Activated CD4-positive, alpha-beta memory T cell treated with anti-CD3 and anti-CD28 coated beads for 36 hours (primary cell): ENCODE measurements at regions not wholly inside any gene's neighbourhood (a gene's known extent, or its start where the extent isn't known, plus 50 kb on each side); places are given as distances from the start of the nearest gene placed in this dataset.

ENCODE experiments used
- CTCF ChIA-PET: fragments of 350-600 bp; sonication (Branson Sonifier 250); formaldehyde crosslinking; loops from one replicate; lab custom pipeline; 2021; ENCODE audit warnings: antibody characterized with exemption, inconsistent platforms; lab: Charles Lee
- POLR2A ChIA-PET: fragments of 350-600 bp; sonication (Branson Sonifier 250); formaldehyde crosslinking; loops from one replicate; lab custom pipeline; 2021; ENCODE audit warnings: antibody characterized with exemption; lab: Charles Lee
- DNase-seq: peaks from one replicate; pipeline ENCODE4 v3.0.0-alpha.2; 2020
- H3K27ac Mint-ChIP-seq: one replicate; pipeline ENCODE4 v1.8.0; 2021; ENCODE audit warnings: mixed read lengths
- H3K27me3 Mint-ChIP-seq: one replicate; pipeline ENCODE4 v1.8.0; 2021; ENCODE audit warnings: mixed read lengths
- H3K36me3 Mint-ChIP-seq: one replicate; pipeline ENCODE4 v1.8.0; 2021; ENCODE audit warnings: mixed read lengths
- H3K4me1 Mint-ChIP-seq: one replicate; pipeline ENCODE4 v1.8.0; 2021; ENCODE audit warnings: low read depth, mixed read lengths
- H3K4me3 Mint-ChIP-seq: one replicate; pipeline ENCODE4 v1.8.0; 2021; ENCODE audit warnings: mild to moderate bottlenecking, mixed read lengths
- H3K9me3 Mint-ChIP-seq: one replicate; pipeline ENCODE4 v1.8.0; 2021; ENCODE audit warnings: mixed read lengths
- intact Hi-C: fragments of 100-400 bp; cut with micrococcal nuclease; formaldehyde crosslinking; loops from one replicate; pipeline ENCODE4 v1.15.1; 2023

DNA sequence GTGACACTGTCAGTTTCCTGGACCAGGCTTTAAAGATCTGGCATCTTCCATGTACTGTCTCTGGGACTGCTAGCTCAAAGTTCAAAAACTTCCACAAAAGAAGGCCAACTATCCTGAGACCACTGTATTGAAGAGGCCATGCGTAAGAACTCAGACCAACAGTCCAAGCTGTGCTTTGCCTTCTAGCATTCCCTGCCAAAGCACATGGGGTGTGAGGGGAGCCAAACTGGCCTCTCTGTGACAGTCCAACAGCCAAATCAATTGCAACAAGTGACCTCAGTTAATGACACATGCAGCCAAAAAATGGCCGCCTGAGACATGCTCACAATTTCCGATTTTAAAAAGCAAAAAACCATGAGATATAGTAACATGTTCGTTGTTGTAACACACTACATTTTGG is 160.3 kb upstream of the CDH19 start:
- DNase-seq: no peak
- H3K27ac Mint-ChIP-seq: no peak overlapping the region
- no peaks in the 10 kb centered on the region for H3K4me1 Mint-ChIP-seq
- no peak overlapping the region for H3K4me3 Mint-ChIP-seq
- intact Hi-C loops: no loop called here
- ChIA-PET CTCF (no interaction called here), POLR2A (no interaction called here)
- no peaks in the 10 kb centered on the region for H3K27me3 Mint-ChIP-seq
- H3K9me3 Mint-ChIP-seq: no peaks in the 10 kb centered on the region
- no peaks in the 10 kb centered on the region for H3K36me3 Mint-ChIP-seq

DNA sequence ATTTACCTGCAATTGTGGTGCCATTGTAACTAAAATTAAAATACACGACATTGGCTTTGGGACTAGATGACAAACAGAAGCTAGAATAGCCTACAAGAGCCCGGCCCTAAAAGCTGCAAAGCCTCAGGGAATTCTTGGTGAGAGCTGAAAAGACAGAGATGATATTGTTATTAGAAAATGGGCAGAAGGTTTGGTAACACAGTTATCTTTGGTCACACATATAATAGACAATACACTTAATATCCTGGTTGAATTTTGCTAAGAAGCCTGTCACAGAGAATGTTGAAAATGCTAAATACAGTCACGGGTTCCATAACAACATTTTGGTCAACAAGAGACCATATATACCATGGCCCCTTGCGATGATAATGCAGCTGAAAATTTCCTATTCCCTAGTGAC is 157.3 kb upstream of the CDH19 start:
- ChIA-PET POLR2A (no interaction called here), CTCF (no interaction called here)
- Mint-ChIP-seq H3K9me3 (peaks cover 2% of the 10 kb centered on the region), H3K27me3 (no peaks in the 10 kb centered on the region), H3K4me1 (no peaks in the 10 kb centered on the region), H3K4me3 (no peak overlapping the region), H3K27ac (no peak overlapping the region), H3K36me3 (no peaks in the 10 kb centered on the region)
- DNase-seq: no peak
- intact Hi-C loops: no loop called here

DNA sequence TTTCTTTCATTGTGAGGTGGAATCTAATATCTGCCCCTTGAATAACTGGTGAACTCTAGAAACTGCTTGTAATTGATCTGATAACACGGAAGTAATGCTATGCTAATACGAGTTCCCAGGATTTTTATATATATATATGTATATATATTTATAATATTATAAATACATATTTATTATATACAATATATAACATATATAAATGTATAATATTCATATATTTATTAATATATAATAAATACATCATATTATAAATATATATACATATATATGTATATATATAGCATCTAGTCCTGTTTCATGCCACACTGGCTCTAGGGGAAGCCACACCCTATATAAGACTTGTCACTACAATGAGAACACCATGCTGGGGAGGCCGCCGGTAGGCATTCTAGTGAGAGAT is 156.7 kb upstream of the CDH19 start:
- ChIA-PET POLR2A (no interaction called here), CTCF (no interaction called here)
- DNase-seq: no peak

DNA sequence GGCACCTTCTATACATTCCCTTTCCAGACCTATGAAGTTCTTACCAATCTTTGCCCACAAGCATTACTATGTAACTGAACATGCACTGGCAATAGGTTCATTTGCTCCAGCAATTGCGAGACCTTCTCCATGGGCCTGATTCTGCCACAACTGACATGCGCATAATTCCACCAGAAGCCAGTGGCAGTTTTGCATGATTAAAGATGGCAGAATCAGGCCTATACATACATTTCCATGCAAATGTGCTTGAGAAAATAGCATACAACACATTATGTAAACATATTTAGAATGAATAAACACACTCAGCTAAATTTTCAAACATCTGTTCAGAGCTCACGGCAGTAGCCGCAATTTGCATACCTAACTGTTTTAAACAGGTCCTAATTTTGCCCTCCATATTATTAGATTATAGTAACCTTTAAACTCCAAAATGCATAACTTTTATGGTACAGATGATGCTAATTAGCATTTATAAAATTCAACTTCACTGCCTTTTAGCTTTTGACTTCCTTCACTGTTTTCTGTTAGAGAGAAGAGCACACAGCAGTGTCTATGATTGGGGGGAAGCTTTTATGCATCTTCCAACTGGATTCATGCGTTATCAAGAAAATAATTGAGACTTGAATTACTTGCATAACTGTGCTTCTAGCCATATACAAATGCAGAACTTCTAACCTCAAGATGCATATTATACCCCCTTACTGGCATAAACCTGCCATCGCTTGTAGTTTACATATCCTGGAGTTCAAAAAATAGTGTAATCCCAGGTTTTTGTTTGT is 155.3 kb upstream of the CDH19 start:
- CTCF ChIA-PET: no interaction called here
- no peak overlapping the region for H3K4me3 Mint-ChIP-seq
- POLR2A ChIA-PET: no interaction called here
- no peaks in the 10 kb centered on the region for H3K36me3 Mint-ChIP-seq
- no peak for DNase-seq
- intact Hi-C loops: no loop called here
- no peaks in the 10 kb centered on the region for H3K27me3 Mint-ChIP-seq
- no peaks in the 10 kb centered on the region for H3K4me1 Mint-ChIP-seq
- H3K27ac Mint-ChIP-seq: no peak overlapping the region
- peaks cover 2% of the 10 kb centered on the region for H3K9me3 Mint-ChIP-seq

More for the DNA sequence above, 156.7 kb upstream of the CDH19 start:
- Mint-ChIP-seq H3K36me3 (no peaks in the 10 kb centered on the region), H3K27ac (no peak overlapping the region), H3K27me3 (no peaks in the 10 kb centered on the region), H3K4me3 (no peak overlapping the region), H3K9me3 (peaks cover 2% of the 10 kb centered on the region), H3K4me1 (no peaks in the 10 kb centered on the region)
- intact Hi-C loops: no loop called here

DNA sequence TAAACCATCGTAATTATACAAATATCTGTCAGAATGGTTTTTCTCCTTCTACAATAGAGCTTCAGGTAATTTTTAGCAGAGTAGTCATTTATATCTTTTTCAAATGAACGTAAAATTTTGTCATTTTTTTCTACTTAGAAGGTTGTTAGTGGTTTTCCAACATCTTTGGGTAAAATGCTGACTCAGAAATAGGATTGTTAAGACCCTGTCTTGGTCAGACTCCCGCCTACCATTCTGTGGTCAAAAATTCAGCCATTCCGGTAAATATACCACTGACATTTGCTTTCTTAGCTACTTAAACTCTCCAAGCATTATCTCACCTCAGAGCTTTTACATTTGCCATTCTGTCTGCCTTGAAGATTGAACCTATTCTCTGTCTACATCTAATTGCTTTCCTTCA is 154.1 kb upstream of the CDH19 start:
- Mint-ChIP-seq H3K9me3 (peaks cover 5% of the 10 kb centered on the region), H3K4me3 (no peak overlapping the region), H3K4me1 (no peaks in the 10 kb centered on the region), H3K36me3 (no peaks in the 10 kb centered on the region), H3K27me3 (no peaks in the 10 kb centered on the region), H3K27ac (no peak overlapping the region)
- ChIA-PET CTCF (no interaction called here), POLR2A (no interaction called here)
- DNase-seq: no peak
- intact Hi-C loops: no loop called here

DNA sequence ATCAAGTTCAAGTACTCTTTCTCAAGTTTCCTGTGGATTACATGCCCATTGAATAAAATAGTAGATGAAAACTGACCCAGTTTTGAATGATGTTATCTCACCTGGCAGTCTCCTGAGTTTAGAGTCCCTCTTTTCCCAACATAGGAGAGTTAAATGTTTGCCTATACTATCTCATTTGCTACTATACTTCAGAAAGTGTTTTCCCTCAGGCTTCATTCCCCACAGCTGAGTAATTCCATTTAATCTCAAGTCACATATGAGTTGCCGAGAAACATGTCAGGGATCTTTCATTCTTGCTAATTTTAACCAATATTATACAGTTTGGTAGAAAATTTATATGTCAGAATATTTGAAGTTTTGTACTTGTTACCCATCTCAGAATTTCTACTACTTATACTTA is 150.4 kb upstream of the CDH19 start:
- H3K36me3 Mint-ChIP-seq: no peaks in the 10 kb centered on the region
- H3K9me3 Mint-ChIP-seq: peaks cover 8% of the 10 kb centered on the region
- DNase-seq: no peak
- no peak overlapping the region for H3K27ac Mint-ChIP-seq
- intact Hi-C loops: no loop called here
- CTCF ChIA-PET: no interaction called here
- POLR2A ChIA-PET: no interaction called here
- no peaks in the 10 kb centered on the region for H3K27me3 Mint-ChIP-seq
- no peaks in the 10 kb centered on the region for H3K4me1 Mint-ChIP-seq
- H3K4me3 Mint-ChIP-seq: no peak overlapping the region

DNA sequence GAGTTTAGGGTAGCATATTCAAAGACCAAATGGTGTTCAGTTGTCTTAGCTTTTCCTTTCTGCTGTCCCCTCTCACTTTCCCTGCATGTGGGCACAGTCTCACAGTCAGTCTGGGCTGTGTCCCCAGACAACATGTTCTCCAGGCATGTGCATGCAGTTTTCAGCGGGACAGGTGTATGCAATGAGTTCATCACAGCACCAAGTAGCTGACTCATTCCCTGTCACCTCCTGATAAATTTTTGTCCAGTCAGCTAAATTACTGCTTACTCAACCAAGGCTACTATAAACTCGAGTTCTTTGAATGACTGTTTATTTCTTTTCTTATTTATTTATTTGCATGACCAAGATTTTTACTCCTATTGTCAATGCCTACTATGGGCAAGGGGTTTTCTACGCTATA is 148.8 kb upstream of the CDH19 start:
- Mint-ChIP-seq H3K4me3 (no peak overlapping the region), H3K36me3 (no peaks in the 10 kb centered on the region), H3K9me3 (peaks cover 8% of the 10 kb centered on the region), H3K4me1 (no peaks in the 10 kb centered on the region), H3K27me3 (no peaks in the 10 kb centered on the region), H3K27ac (no peak overlapping the region)
- ChIA-PET CTCF (no interaction called here), POLR2A (no interaction called here)
- DNase-seq: no peak
- intact Hi-C loops: no loop called here

DNA sequence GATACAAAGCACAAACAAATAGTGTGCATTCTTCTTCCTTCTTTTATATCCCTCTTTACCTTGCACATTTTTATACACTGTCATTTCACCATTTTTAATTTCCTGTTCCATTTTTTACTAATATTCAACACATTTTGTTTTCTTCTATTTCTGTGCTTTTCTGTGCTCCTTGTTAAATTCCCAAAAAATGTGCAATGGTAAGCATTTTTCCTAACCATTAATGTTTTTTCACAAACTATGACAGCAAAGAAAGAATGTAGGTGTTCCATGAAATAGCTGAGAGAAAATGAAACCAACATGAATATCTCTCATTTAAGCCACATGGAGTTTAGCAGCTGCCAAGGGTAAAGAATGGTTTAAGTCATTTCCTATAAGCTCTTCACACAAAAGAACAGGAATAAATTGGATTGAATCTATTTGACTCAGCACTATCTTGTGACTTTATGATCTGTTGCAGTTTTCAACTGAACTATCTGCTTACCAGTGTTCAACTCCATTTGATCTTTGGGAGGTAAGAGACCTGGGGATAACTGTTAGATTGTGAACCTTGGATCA is 145.7 kb upstream of the CDH19 start:
- no peaks in the 10 kb centered on the region for H3K36me3 Mint-ChIP-seq
- H3K4me1 Mint-ChIP-seq: no peaks in the 10 kb centered on the region
- no peak overlapping the region for H3K4me3 Mint-ChIP-seq
- ChIA-PET CTCF (no interaction called here), POLR2A (no interaction called here)
- no peak overlapping the region for H3K27ac Mint-ChIP-seq
- H3K27me3 Mint-ChIP-seq: no peaks in the 10 kb centered on the region
- intact Hi-C loops: loop anchor here (10.0 kb wide), 1 partner anchor 65 kb away; no protein-coding TSS in a partner anchor
- H3K9me3 Mint-ChIP-seq: peaks cover 6% of the 10 kb centered on the region
- no peak for DNase-seq

DNA sequence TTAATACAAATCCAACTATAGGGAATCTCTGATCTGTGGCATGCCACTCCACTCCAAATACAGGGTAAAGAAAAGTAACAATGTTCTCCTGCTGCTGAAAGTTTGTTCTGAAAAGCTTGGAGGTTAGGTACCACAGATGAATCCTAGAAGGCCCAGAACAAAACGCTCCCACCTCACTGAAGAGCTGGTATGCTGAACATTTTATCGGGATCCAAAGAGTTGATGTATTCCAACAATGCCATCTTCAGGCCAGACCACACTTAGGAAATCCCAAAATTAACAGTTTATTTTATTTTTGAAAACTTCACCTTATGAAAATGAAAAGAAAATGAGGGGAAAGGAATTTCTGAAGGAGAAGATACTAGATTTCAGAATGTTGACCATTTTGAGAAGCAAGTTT is 145.1 kb upstream of the CDH19 start:
- no peak overlapping the region for H3K27ac Mint-ChIP-seq
- no peaks in the 10 kb centered on the region for H3K36me3 Mint-ChIP-seq
- POLR2A ChIA-PET: no interaction called here
- H3K9me3 Mint-ChIP-seq: peaks cover 6% of the 10 kb centered on the region
- H3K4me1 Mint-ChIP-seq: no peaks in the 10 kb centered on the region
- CTCF ChIA-PET: no interaction called here
- intact Hi-C loops: loop anchor here (10.0 kb wide), 1 partner anchor 64 kb away; no protein-coding TSS in a partner anchor
- no peak for DNase-seq
- no peaks in the 10 kb centered on the region for H3K27me3 Mint-ChIP-seq
- H3K4me3 Mint-ChIP-seq: no peak overlapping the region

DNA sequence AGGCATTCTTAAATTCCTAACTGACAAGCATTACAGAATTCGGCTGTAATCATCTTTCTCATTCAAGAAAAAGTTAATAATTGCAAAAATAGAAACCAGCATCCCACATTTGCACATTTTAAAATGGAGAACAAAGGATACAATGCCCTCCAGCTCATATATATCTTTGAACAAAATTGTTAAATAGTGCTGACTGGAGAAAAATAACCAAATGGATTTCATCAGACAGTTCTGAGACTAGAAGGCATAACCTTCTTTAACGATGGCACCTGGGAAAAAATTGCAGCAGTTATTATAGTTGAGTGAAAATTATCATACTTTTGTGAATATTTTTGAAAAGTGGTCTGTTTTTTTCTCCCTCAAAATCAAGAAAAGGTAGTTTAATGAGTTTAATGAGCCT is 138.9 kb upstream of the CDH19 start:
- no peak overlapping the region for H3K27ac Mint-ChIP-seq
- H3K27me3 Mint-ChIP-seq: no peaks in the 10 kb centered on the region
- no peak overlapping the region for H3K4me3 Mint-ChIP-seq
- no peaks in the 10 kb centered on the region for H3K4me1 Mint-ChIP-seq
- DNase-seq: no peak
- peaks cover 2% of the 10 kb centered on the region for H3K9me3 Mint-ChIP-seq
- H3K36me3 Mint-ChIP-seq: no peaks in the 10 kb centered on the region
- intact Hi-C loops: loop anchor here (10.0 kb wide), 1 partner anchor 58 kb away; no protein-coding TSS in a partner anchor
- CTCF ChIA-PET: no interaction called here
- POLR2A ChIA-PET: no interaction called here

DNA sequence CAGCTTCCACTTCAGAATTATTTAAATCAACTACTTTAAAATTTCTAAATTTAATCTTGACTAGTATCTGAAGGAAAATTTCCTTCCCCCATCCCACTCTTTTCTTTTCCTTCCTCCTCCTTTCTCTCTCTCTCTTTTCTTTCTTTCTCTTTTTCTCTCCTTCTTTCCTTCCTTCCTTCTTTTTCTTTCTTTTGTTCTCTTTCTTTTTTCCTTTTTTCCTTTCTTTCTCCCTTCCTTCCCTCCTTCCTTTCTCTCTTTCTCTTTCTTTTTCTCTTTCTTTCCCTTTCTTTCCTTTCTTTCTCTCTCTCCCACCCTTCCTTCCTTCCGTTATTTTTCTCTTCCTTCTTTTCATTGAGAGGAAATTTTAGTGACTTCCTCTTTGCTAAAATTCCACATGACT is 132.0 kb upstream of the CDH19 start:
- Mint-ChIP-seq H3K4me3 (no peak overlapping the region), H3K36me3 (no peaks in the 10 kb centered on the region), H3K9me3 (peaks cover 7% of the 10 kb centered on the region), H3K27me3 (no peaks in the 10 kb centered on the region), H3K27ac (no peak overlapping the region), H3K4me1 (no peaks in the 10 kb centered on the region)
- intact Hi-C loops: no loop called here
- no peak for DNase-seq
- POLR2A ChIA-PET: no interaction called here
- CTCF ChIA-PET: no interaction called here

DNA sequence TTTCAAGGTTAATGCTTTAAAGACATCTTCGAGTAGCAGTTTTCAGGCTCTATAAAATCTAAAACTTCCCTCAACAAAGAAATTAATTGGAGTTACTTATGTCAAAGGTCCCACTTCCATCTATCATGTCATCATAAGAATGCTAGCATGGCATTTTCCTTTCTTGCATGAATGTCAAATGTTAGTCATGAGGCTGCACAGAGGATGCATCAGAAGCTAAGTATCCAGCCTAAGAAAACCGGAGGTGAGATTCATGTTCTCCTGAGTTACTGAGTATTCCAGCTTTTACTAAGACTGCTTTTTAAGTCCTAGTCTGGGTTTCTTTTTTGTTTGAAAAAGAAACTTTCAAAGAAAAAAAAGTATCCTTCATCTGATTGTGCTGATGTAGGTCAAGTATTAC is 130.6 kb upstream of the CDH19 start:
- no peak for DNase-seq
- Mint-ChIP-seq H3K4me3 (no peak overlapping the region), H3K27ac (no peak overlapping the region), H3K9me3 (peaks cover 7% of the 10 kb centered on the region), H3K27me3 (no peaks in the 10 kb centered on the region), H3K4me1 (no peaks in the 10 kb centered on the region), H3K36me3 (no peaks in the 10 kb centered on the region)
- CTCF ChIA-PET: no interaction called here
- POLR2A ChIA-PET: no interaction called here
- intact Hi-C loops: no loop called here

DNA sequence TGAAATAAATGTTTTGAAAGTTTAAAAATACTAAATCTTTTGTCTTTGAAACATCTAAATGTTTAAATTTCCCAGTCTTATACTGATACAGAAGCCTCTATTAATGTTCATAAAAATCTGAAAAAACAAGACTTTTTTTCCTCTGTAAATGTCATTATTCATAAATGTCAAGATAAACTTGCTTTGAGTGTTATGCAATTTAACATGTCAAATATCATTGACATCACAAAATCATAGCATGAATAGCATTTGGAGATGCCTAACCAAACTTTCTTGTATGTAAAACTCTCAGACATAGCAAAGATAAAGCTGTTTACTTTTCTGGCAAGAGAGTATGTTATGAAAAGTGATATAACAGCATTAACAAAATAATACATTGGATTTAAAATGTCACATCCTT is 128.0 kb upstream of the CDH19 start:
- H3K36me3 Mint-ChIP-seq: no peaks in the 10 kb centered on the region
- ChIA-PET CTCF (no interaction called here), POLR2A (no interaction called here)
- no peak for DNase-seq
- H3K4me3 Mint-ChIP-seq: no peak overlapping the region
- no peak overlapping the region for H3K27ac Mint-ChIP-seq
- H3K27me3 Mint-ChIP-seq: no peaks in the 10 kb centered on the region
- H3K9me3 Mint-ChIP-seq: peaks cover 5% of the 10 kb centered on the region
- intact Hi-C loops: no loop called here
- H3K4me1 Mint-ChIP-seq: no peaks in the 10 kb centered on the region
